IPS-NIHi7 (cell line): ENCODE measurements at regions not wholly inside any gene's neighbourhood (a gene's known extent, or its start where the extent isn't known, plus 50 kb on each side); places are given as distances from the start of the nearest gene placed in this dataset.

Source experiments
- DNase-seq: peaks from one replicate; pipeline ENCODE4 v3.0.0; 2012; ENCODE audit warnings: mixed read lengths; ENCODE audit errors: extremely low spot score

DNA sequence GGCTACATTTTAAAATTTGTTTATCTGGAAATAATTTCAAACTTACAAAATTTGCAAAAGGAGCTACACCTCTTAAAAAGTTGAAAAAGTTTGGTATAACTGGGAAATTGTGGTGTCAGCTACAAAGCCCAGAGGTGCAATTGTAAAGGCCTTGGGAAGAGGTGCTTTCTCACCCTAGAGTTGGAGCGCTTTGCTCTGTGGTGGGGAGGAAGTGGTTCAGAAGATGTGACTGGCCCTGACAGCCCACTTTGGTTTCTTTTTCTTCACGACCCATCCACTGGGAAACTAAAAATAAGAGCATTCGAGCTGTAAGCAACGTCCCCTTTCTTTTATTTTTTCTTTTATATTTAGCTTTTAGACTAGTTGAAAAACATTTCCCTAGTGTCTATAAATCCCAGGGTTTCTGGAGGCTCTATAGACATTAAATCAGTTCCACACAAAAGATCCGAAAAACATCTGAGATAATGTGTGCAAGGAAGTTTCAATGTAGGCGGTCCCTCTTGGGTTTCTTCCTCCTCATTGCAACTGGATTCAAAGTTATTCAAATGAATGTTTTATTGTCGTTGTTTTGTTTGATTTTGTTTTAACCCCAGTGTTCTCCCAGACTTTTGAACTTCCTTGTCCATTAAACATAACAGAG, 397.8 kb downstream of the KIF16B start:
- no peak for DNase-seq

DNA sequence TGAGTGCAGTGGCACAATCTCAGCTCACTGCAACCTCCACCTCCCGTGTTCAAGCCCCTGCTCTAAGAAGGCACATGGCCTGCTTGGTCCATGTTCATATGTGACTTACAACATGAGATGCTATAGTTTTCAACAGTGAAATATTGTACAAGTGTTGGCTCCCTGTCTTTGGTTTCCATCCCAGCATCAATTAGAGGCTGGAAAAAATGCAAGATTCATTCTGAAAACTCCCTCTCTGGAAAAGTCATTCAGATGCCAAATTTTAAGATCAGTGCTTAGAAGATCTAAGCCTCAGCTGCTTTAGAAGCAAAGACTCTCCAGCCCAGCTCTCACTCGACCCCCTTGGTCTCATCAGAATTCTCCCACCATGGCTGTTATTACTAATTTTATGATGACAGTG, 398.9 kb downstream of the KIF16B start:
- DNase-seq, result no peak

DNA sequence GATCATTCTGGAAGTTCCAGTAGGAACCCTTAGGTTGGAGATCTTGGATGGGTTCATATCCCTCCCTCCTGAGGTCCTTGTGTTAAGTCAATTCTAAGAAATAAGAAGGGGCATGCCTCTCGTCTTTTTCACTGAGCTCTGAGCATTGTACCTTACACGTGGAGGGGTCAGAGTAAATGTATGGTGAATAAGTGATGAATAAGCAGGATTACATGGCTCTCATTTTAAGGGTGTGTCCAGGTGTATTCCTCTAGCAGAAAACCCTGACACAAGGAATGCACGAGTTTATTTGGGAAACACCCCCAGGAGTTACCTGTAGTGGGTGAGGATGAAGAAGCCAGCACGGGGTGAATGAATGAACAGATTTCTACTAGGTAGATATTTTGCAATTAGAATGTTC, 400.2 kb downstream of the KIF16B start:
- no peak for DNase-seq

DNA sequence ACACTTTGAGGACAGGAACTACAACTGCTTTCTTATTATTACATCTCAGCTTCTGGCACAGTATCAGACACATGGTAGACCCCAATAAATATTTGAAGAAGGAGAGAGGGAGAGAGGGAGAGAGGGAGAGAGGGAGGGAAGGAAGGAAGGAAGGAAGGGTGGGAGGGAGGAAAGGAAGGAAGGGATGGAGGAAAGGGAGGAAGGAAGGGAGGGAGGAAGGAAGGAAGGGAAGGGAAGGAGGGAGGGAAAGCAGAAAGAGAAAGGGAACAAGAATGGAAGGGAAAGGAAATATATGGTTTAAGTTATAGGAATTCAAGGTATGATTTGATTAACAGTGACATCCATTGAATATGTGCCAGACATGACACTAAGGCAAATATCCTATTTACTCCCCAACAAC, 402.1 kb downstream of the KIF16B start:
- no peak for DNase-seq

DNA sequence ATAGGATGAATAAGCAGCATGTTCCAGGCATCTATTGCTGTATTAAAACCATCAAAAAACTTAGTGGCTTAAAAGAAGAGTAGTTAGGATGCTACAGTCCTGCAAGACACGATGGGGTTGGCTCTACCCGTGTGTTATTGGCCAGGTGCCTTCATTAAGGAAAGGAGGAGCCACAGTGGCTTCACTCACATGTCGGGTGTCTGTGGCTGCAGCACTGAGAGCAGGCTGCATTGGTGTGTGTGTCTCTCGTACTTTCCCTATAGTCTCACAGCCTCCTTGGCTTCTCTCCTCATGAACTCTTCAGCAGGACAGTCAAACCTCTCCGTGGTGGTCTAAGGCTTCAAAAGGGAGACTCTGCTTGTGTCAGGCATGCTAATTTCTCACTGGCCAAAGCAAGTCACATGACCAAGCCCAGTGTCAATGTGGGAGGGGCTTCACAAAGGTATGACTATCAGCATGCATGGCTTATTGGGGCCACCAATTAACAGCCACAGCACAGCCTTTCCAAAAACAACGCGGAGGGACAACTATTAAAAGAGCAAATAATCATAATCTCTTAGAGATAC, 402.8 kb downstream of the KIF16B start:
- no peak for DNase-seq

DNA sequence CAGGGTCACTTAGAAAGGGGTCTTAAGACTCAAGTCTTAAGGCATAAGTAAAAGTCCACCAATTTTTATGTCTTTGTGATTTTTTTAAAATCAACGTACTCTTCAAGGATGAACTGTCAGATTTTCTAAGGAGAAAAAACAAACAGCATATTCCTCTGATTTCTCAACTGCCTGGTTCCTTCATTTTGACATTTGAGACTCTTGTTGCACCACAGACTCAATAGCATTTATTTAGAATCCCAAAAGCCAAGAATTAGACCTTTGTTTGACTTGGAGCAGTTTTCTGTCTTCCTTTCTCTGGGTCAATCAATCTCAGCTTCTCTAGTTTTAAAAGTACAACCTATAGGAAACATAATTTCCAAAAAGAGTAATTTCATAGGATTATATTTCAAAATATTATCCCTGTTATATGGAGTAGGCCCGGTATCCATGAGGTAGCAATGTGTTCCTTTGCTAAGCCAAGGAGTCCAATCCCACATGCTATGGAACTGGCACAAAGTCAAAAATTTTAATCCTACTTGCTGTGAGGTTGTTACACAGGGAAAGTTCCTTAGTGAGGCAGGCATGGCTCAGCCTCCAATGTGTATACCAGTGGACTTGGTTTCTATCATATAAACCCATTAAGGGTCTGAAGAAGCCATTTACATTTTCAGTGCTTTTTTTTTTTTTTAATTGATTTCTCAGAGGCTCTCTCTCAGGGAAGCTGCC, 405.7 kb downstream of the KIF16B start:
- DNase-seq, result no peak

DNA sequence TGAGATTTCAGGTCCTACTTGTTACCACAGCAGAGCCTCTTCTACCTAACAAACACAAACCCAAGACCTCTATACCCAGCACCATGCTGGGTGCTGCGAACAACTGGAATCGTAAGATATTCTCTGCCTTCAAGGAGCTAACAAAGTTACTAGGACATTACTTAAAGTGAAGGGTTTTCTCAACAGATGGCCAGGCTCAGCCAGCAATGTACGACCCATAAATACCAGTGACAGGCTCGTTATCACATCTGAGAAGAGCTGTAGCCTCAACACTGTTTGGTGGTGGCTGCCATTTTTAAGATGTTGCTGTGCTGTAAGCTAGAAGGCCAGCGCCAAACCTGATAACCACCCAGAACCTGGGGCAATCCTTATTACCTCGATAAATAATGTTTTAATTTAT, 406.5 kb downstream of the KIF16B start:
- DNase-seq, result no peak

DNA sequence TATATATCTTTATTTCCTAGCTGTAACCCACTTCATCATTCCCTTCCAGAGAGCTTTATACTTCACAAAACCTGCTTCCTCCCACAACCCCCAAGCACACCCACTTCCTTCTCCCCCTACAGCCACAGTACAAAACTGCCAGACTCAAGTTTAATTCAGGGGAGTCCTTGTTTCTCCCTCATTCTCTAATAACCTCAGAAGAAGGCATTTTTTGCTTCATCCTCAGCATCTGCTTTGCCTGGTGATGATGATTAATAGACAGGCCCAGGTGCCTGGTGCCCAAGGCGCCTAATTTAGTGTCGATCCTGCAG, 414.3 kb downstream of the KIF16B start:
- DNase-seq, result no peak

DNA sequence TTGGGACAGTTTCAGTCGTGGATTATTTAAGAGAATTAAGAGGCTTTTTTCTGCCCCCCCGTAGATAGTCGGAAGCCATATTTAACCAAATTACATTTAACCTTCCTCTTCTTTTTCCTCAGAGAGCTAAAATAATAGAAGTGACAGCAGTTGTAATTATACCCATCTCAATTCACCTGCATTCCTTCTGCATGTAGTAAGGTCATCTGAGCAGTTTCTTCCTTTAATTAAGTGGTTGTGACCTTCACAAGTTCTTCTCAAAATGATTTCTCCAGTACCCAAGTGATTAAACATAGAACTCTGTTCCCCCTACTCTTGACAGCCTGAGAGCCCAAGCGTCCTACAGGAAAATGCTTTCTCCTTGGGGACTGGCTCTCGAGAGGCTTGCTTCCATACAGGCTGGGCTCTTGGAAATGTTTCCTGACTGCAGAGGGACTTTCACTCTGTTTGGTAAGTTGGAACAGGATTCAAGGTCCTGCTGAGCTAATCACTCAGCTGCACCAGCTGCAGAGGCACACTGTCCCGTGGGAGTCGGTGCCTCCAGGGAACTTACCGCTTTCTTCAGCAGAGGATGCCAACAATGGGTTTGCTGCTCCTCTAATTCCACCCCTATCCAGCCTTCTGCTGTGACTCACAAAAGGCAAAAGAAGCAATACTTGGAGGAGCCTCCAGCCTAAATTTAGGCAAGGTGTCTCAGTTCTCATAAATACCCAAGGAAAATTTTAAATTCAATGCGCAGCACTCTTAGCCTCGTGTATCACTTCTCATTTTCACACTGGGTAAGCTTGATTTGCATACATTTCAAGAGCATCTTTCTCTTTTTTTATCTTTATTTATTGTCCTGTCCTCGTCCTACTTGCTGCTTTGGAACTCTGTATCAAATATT, 414.9 kb downstream of the KIF16B start:
- DNase-seq, result no peak

DNA sequence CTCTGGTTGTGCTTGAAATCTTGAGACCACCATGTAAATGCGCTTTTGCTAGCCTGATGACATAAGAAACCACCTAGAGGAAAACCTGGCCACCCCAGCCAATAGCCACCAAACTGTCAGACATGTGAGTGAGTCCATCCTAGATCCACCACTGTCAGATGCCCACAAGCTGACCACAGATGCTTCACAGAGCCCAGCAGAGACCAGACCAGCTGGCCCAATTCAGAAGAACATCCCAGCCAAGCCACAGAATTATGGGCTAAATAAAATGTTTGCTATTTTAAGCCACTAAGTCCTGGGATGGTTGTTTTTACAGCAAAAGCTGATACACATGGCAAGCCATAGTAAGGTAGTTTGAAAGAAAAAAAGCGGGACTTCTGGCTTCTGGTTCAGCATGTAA, 425.3 kb downstream of the KIF16B start:
- no peak for DNase-seq

DNA sequence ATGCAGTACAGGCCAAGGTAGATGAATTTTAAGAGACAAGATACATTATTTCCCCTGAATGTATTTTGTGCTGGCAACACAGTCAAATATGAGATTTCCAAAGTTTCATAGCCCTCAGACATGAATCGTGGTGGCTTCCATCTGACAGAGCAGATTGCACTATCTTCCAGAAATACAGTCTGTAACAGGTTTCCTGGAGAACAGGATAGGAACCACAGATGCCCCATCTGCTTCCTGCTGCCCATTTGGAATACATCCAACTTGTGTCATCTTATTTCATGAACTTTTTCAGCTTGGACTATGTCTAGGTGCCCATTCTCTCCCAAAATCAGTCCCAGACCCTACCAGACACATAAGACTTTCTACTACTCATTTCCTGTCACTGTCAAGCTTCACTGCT, 426.0 kb downstream of the KIF16B start:
- DNase-seq, result no peak

DNA sequence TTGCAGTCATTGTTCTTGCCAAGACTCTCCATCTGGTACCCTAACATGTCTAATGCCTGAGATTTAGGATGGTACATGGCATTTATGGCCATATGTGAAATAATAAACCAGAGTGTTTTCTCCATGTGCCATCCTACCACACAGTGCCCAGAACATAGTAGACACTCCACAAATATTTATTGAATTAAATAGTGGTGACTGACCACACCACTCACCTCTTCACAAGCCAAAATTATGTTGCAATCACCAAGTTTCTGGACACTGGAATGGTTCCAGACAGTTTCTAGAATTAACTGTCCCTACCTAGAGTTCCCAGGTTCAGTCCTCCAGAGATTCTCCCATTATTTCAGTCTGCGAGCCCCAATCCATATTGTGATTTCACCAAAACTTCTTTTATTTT, 427.3 kb downstream of the KIF16B start:
- no peak for DNase-seq

DNA sequence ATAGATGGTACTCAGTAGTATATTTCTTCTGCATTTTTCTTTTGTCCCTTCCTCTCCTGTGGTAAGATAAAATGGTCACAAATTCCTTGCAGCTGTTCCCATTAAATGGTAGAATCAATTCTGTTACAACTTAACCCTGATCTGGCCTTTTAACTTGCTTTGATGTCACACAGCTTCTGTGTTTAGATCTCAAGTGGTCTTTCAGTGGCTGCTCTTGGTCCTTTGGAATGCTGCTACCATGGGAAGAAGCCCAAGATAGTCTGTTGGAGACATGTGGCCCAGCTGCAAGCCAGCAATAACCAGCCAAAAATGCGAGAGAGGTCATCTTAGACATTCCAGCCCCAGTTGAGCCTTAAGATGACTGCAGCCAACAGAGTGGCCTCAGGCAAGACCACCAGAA, 429.7 kb downstream of the KIF16B start:
- no peak for DNase-seq

DNA sequence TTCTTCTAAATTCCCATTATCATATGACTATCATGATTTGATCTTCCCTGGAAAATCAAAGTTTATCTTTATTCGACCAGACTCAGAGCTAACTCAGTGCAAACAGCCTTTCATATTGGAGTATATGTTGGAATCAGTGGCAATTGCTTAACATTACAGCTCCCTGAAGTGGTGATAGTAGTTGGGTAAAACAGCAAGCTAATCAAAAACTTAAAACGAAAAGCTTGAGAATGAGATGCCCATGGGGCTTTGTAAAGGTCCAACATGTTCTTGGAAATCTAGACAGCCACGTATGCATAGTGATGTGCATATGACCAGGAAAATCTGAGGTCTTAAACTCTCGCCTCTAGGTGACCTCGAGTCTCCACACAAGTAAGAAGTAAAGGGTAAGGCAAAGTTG, 437.6 kb downstream of the KIF16B start:
- no peak for DNase-seq

DNA sequence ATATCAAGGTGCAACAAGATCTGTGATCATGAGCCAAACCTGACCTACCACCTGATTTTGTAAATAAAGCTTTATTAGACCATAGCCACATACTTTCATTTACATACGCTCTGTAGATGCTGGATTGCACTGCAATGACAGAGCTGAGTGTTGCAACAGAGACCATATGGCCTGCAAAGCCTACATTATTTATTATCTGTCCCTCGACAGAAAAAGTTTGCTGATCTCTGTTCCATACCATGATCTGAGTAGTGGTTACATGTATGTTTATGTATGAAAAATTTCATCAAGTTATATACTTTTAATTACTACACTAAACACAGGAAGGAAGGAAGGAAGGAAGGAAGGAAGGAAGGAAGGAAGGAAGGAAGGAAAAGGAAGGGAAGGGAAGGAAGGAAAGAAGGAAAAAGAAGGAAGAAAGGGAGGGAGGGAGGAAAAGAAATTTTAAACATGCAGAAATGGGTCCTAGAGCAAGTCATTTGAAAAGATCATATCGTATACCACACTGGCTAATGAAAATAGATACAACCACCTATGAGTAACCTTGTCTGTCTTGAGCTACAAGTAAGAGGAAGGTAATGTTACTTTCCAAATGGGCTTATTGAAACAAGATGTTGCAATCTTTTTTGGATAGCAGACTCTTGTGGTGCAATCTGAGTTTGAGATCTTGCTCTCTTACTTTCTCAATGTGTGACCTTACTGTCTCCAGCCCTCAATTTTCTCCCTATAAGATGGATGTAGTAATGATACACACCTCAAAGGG, 441.0 kb downstream of the KIF16B start:
- DNase-seq, result no peak

DNA sequence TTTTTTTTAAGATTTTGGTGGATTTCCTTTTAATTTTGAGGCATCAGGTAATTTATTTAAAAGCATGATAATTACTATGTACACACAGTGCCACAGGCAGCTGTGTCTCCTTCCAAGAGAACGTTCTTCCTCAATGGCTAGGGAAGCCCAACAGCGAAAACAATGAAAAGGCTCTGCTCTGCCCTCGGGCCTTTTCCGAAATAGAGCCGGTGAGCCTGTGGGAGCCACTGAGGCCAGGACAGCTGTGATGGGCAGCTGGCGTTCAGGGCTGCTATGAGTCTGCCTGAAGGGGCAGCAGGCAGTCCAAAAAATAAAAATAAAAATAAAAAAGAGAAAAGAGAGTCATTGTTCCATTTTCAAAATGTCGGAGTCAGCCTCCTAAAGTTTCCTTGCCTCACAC, 443.8 kb downstream of the KIF16B start:
- no peak for DNase-seq

DNA sequence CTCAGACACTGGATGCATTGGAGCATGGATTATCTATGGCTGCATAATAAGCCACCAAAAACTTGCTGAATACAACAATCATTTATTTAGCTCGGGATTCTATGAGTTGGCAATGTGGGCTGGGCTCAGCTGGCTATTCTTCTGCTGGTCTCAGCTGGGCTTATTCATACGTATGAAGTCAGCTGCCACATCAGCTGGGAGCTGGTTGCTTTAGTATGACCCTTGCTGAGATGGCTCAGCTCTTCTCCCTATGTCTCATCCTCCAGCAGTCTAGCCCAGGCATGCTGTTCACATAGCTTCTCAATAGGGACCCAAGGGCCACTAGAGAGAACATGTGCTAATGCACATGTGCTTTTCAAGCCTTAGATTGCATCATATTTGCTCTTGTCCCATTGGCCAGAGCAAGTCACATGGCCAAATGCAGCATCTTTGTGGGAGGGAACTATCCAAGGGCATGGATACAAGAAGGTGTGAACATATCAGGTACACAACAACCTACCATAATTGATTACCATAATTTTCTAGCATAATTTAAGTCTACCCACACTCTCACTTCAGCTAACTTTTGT, 444.6 kb downstream of the KIF16B start:
- DNase-seq, result no peak

DNA sequence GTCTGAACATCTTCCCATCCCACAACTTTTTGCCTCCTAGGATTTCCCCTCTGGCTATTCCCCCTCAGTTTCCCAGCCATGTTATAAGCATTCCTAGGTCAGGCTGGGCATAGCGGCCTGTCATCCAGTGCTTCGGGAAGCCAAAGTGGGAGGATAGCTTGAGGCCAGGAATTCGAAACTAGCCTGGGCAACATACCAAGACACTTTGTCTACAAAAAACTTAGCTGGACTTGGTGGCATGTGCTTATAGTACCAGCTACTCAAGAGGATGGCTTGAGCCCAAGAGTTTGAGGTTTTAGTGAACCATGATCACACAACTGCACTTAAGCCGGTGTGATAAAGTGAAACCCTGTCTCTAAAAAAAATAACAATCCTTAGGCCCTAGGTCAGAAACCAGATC, 447.4 kb downstream of the KIF16B start:
- DNase-seq, result no peak

DNA sequence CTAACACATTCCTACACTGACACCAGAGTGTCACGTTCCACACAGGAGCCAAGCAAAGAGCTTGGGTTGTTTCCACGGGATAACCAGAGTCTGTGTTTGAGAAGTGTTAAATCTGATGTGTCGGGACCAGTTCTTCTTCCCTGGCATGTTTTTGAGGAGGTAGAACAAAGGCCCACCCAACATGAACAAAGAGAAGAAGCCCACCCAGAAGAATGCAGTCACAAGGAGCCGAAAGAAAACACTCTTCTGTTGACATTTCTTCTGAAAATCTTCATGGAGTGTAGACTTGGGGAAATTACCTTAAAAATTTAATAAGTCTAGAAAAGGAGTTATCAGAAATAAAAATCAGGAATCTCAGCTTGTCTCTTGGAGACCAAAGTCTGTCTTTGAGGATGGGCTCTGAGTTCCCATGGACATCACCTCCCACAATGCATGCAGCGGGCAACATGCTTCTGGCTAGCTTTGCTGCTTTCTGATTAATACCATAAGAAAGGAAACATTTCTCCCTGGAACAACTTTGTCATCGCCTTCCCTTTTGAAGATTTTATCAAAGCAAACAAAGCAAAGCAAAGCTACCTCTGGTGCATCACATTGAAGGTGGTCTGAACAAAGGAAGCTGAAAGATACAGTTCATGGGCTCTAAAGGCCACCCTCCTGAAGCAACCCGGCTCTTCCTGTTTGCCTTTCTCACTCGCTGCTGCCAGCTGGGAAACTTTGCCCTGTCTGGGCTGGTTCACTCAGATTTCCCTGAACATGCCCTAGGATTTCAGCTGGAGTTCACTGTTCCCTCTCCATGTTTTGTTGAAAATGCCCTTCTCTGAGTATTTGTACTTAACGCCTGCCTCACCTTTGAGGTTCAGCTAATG, 448.1 kb downstream of the KIF16B start:
- no peak for DNase-seq

DNA sequence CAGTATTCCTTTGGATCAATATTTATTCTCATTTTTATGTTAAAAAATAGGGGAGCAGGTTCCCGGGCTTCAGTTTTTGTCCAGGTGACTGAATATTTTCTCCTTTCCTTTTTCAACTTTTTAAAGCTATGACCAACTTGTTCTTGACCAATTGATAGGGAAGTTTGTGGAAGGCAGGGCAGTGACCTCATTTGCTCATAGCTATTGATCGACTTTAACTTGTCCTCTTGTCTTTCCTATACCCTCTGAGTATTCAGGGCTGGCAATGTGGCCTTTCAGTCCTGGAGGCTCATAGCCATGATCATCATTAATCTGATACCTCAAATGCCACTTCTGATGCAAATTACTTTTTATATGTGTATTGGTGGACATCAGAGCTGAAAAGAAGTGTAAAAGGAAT, 448.8 kb downstream of the KIF16B start:
- DNase-seq, result no peak

DNA sequence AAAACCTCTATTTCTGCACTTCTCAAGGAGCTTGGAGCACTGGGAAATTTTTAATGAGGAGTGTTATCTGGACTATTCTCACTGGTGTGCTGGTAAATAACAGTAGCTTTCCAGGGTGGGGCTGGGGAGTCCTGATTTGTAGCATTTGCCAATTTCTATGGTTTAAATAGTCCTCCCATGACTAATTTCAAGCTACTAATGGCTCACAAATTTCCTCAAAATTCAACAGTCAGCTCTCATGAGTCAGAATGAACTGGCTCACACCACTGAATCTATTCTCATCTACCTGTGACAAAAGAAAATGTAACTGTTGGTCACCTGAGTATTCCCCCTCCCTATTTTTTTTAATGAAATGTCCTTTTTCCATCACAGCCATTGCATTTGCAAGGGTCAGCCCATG, 449.6 kb downstream of the KIF16B start:
- DNase-seq, result no peak
